Activated CD8-positive, alpha-beta memory T cell treated with anti-CD3 and anti-CD28 coated beads for 24 hours (primary cell): ENCODE measurements at regions not wholly inside any gene's neighbourhood (a gene's known extent, or its start where the extent isn't known, plus 50 kb on each side); places are given as distances from the start of the nearest gene placed in this dataset.
A peak's percentile ranks its signal among the peaks of the same experiment; 100 is the strongest.

Experiments used
- DNase-seq: peaks from one replicate; pipeline ENCODE4 v3.0.0-alpha.2; 2020

GRCh38 chr17:73994946-73995345 is 208.5 kb upstream of the RPL38 start:
- DNase-seq: no peak

GRCh38 chr17:73997059-73997458 is 206.4 kb upstream of the RPL38 start:
- DNase-seq: no peak

- no peak for DNase-seq
Observed at GRCh38 chr17:73998249-73998648, 205.2 kb upstream of the RPL38 start.

- peak; percentile 82 for DNase-seq
Observed at GRCh38 chr17:73998653-73999645, 204.5 kb upstream of the RPL38 start.

- no peak for DNase-seq
Observed at GRCh38 chr17:74001145-74001544, 202.3 kb upstream of the RPL38 start.

- no peak for DNase-seq
Observed at GRCh38 chr17:74002241-74002640, 201.2 kb upstream of the RPL38 start.

GRCh38 chr17:74004056-74004455 is 199.4 kb upstream of the RPL38 start:
- DNase-seq: no peak

- DNase-seq: no peak
Observed at GRCh38 chr17:74005790-74006189, 197.7 kb upstream of the RPL38 start.

- no peak for DNase-seq
Observed at GRCh38 chr17:74006371-74006770, 197.1 kb upstream of the RPL38 start.

- DNase-seq: peak; percentile 58
Observed at GRCh38 chr17:74008196-74008595, 195.3 kb upstream of the RPL38 start.

GRCh38 chr17:74009056-74009625 is 194.3 kb upstream of the RPL38 start:
- DNase-seq: no peak

GRCh38 chr17:74010903-74011302 is 192.6 kb upstream of the RPL38 start:
- no peak for DNase-seq

- DNase-seq: no peak
Observed at GRCh38 chr17:74011966-74012365, 191.5 kb upstream of the RPL38 start.

GRCh38 chr17:74012465-74012864 is 191.0 kb upstream of the RPL38 start:
- DNase-seq: no peak

- no peak for DNase-seq
Observed at GRCh38 chr17:74015316-74015715, 188.2 kb upstream of the RPL38 start.

- DNase-seq: no peak
Observed at GRCh38 chr17:74015990-74016389, 187.5 kb upstream of the RPL38 start.

GRCh38 chr17:74016461-74016860 is 187.0 kb upstream of the RPL38 start:
- DNase-seq: no peak

- DNase-seq: no peak
Observed at GRCh38 chr17:74017466-74017865, 186.0 kb upstream of the RPL38 start.

- no peak for DNase-seq
Observed at GRCh38 chr17:74018115-74018514, 185.4 kb upstream of the RPL38 start.

GRCh38 chr17:74019271-74019670 is 184.2 kb upstream of the RPL38 start:
- no peak for DNase-seq

- DNase-seq: no peak
Observed at GRCh38 chr17:74019860-74020259, 183.6 kb upstream of the RPL38 start.

GRCh38 chr17:74020522-74020921 is 183.0 kb upstream of the RPL38 start:
- DNase-seq: no peak

GRCh38 chr17:74024871-74025531 is 178.5 kb upstream of the RPL38 start:
- DNase-seq: no peak

GRCh38 chr17:74027444-74027843 is 176.0 kb upstream of the RPL38 start:
- DNase-seq: no peak
